ENCODE measurements at regions not wholly inside any gene's neighbourhood (a gene's known extent, or its start where the extent isn't known, plus 50 kb on each side); places are given as distances from the start of the nearest gene placed in this dataset.

DNA sequence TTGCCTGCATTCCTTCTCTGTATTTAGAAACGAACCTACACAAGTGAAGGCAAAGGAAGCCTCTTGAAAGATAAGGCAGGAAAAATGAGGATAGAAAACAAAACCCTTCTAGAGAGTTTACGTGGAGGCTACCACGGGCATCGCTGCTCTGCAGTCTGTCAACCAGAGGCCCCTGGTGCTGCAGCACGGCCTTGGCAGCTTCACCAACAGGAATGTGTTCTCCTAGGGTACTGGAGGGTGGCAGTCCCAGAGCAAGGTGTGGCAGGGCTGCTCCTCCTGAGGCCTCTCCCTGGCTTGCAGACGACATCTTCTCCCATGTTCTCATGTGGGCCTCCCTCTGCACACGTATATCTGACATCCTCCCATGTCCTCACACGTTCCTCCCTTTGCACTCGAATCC is 57.6 kb upstream of the SAMD11 start:
- no peak overlapping the region for H2AK9ac ChIP-seq (replicated peaks; ENCODE audit: low read depth, low read length, poor library complexity)
- H2AK5ac ChIP-seq (ENCODE audit: low read depth, low read length): no peak overlapping the region
- no peak overlapping the region for H3K14ac ChIP-seq (replicated peaks; ENCODE audit: low read depth, low read length)
- intact Hi-C loops (cut with micrococcal nuclease): no loop called here
- H4K8ac ChIP-seq (ENCODE audit: low read depth in 2 of 2, low read length in 2 of 2): no peak overlapping the region
- H4K20me1 ChIP-seq (ENCODE audit: insufficient read depth, low read length): no peaks in the 10 kb centered on the region
- H3K9me1 ChIP-seq (ENCODE audit: insufficient read depth, low read length): peaks cover 3% of the 10 kb centered on the region; the same call in 1 of the 2 replicates
- H3K79me1 ChIP-seq (ENCODE audit: low read depth in 1 of 2, low read length in 2 of 2): no peaks in the 10 kb centered on the region
- no peak overlapping the region for H3K4ac ChIP-seq (ENCODE audit: low read depth, low read length)
- H2BK15ac ChIP-seq (ENCODE audit: low read depth, low read length): no peak overlapping the region
- dilution Hi-C loops (cut with HindIII; ENCODE audit: low sequenced_read_pairs, unreplicated experiment): no loop called here
- no peak overlapping the region for H3K9ac ChIP-seq (ENCODE audit: low read depth, low read length)
- H4K5ac ChIP-seq (ENCODE audit: low read depth, low read length): no peak overlapping the region
- H2BK5ac ChIP-seq (ENCODE audit: low read depth, low read length, poor library complexity, severe bottlenecking): no peak overlapping the region
- in situ Hi-C loops (cut with MboI; ENCODE audit: low sequenced_read_pairs): no loop called here
- no peak for ATAC-seq (ENCODE audit: low read depth)
- H3K4me3 ChIP-seq (ENCODE audit: insufficient read depth, low read depth, low read length): no peak overlapping the region
- H3K56ac ChIP-seq (ENCODE audit: extremely low read depth, insufficient read depth, low read length): no peak overlapping the region
- TF ChIP-seq BHLHE40 (IDR thresholded peaks at IDR 0.05; ENCODE audit: low read depth, low read length) (no peak), FOS (IDR thresholded peaks at IDR 0.05; ENCODE audit: low read depth, low read length) (no peak), POLR2A (IDR thresholded peaks at IDR 0.05; ENCODE audit: low read depth, low read length) (no peak), RFX5 (IDR thresholded peaks at IDR 0.05; ENCODE audit: low read depth, low read length) (no peak), SMC3 (IDR thresholded peaks at IDR 0.05; ENCODE audit: low read depth, low read length) (no peak), MAZ (IDR thresholded peaks at IDR 0.05; ENCODE audit: borderline replicate concordance, low read depth, low read length) (no peak), CEBPB (IDR thresholded peaks at IDR 0.05; ENCODE audit: low read depth, low read length) (no peak), NFE2L2 (IDR thresholded peaks at IDR 0.05; ENCODE audit: low read depth, low read length) (no peak), MXI1 (IDR thresholded peaks at IDR 0.05; ENCODE audit: borderline replicate concordance, low read depth, low read length) (no peak), MAFK (IDR thresholded peaks at IDR 0.05; ENCODE audit: low read depth, low read length) (no peak), CHD1 (IDR thresholded peaks at IDR 0.05; ENCODE audit: low read depth, low read length) (no peak), RAD21 (IDR thresholded peaks at IDR 0.05; ENCODE audit: low read length) (no peak), RCOR1 (IDR thresholded peaks at IDR 0.05; ENCODE audit: insufficient replicate concordance, low read length) (no peak)
- TF ChIP-seq, protein P1, sequence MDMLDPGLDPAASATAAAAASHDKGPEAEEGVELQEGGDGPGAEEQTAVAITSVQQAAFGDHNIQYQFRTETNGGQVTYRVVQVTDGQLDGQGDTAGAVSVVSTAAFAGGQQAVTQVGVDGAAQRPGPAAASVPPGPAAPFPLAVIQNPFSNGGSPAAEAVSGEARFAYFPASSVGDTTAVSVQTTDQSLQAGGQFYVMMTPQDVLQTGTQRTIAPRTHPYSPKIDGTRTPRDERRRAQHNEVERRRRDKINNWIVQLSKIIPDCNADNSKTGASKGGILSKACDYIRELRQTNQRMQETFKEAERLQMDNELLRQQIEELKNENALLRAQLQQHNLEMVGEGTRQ (IDR thresholded peaks at IDR 0.05; ENCODE audit: low read depth, low read length): no peak
- TF ChIP-seq, protein P2, sequence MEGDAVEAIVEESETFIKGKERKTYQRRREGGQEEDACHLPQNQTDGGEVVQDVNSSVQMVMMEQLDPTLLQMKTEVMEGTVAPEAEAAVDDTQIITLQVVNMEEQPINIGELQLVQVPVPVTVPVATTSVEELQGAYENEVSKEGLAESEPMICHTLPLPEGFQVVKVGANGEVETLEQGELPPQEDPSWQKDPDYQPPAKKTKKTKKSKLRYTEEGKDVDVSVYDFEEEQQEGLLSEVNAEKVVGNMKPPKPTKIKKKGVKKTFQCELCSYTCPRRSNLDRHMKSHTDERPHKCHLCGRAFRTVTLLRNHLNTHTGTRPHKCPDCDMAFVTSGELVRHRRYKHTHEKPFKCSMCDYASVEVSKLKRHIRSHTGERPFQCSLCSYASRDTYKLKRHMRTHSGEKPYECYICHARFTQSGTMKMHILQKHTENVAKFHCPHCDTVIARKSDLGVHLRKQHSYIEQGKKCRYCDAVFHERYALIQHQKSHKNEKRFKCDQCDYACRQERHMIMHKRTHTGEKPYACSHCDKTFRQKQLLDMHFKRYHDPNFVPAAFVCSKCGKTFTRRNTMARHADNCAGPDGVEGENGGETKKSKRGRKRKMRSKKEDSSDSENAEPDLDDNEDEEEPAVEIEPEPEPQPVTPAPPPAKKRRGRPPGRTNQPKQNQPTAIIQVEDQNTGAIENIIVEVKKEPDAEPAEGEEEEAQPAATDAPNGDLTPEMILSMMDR (conservative IDR thresholded peaks at IDR 0.05; ENCODE audit: low read depth, low read length): no peak
- TF ChIP-seq, protein P3, sequence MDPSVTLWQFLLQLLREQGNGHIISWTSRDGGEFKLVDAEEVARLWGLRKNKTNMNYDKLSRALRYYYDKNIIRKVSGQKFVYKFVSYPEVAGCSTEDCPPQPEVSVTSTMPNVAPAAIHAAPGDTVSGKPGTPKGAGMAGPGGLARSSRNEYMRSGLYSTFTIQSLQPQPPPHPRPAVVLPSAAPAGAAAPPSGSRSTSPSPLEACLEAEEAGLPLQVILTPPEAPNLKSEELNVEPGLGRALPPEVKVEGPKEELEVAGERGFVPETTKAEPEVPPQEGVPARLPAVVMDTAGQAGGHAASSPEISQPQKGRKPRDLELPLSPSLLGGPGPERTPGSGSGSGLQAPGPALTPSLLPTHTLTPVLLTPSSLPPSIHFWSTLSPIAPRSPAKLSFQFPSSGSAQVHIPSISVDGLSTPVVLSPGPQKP (IDR thresholded peaks at IDR 0.05; ENCODE audit: borderline replicate concordance, low read depth, low read length): no peak
- no peak overlapping the region for H3K27ac ChIP-seq (ENCODE audit: insufficient read depth, low read length)
- no peak for DNase-seq
- BruUV-seq (replicated peaks): no TSS peak
- H3K23ac ChIP-seq (ENCODE audit: low read depth, low read length): no peak overlapping the region
- CTCF ChIA-PET: no interaction called here
- POLR2A ChIA-PET (ENCODE audit: unreplicated experiment): no interaction called here
- no peak overlapping the region for H2BK120ac ChIP-seq (ENCODE audit: low read depth, low read length)
- WGBS, 2 experiments (ENCODE audit: extremely low coverage in 2 of 2, insufficient read length in 1 of 2): 56% methylated on average over 4 of the region's 9 CpGs; no CpG with 5 or more reads in 1 of the 2 experiments
- H3K27me3 ChIP-seq (ENCODE audit: control insufficient read depth, insufficient read depth, low read length): peaks cover 29% of the 10 kb centered on the region
- no peak overlapping the region for H2AFZ ChIP-seq (replicated peaks; ENCODE audit: low read length, poor library complexity)
- H3K18ac ChIP-seq (ENCODE audit: low read depth, low read length): no peak overlapping the region
- no peaks in the 10 kb centered on the region for H3K4me1 ChIP-seq (ENCODE audit: control insufficient read depth, insufficient read depth, low read length)
- H3K36me3 ChIP-seq (ENCODE audit: control insufficient read depth, insufficient read depth, low read length): no peaks in the 10 kb centered on the region
- H4K91ac ChIP-seq (ENCODE audit: insufficient read depth, low read depth, low read length): no peak overlapping the region
- no peak overlapping the region for H3K4me2 ChIP-seq (ENCODE audit: low read depth, low read length)
- no peaks in the 10 kb centered on the region for H3K9me3 ChIP-seq (ENCODE audit: control insufficient read depth, insufficient read depth, low read length)
- no peak overlapping the region for H2BK20ac ChIP-seq (ENCODE audit: low read depth, low read length)
